Posterior vena cava (tissue), 2 donors: ENCODE measurements at regions not wholly inside any gene's neighbourhood (a gene's known extent, or its start where the extent isn't known, plus 50 kb on each side); places are given as distances from the start of the nearest gene placed in this dataset.

Source experiments
- DNase-seq: peaks from one replicate; pipeline ENCODE4 v3.0.0-alpha.2; 2020; ENCODE audit warnings: low spot score
- intact Hi-C, 2 donors: fragments of 100-400 bp; cut with DNase I; formaldehyde crosslinking; loops; one replicate each; pipeline versions ENCODE4 v1.14.1 to v1.14.2; 2022 to 2023
- donor health status: DM: yes; HTN: yes; CAD: no.
- donor health status: DM: yes; HTN: yes; CAD: no.

GRCh38 chr5:15447209-15447608 is 52.8 kb upstream of the FBXL7 start:
- DNase-seq, result no peak
- intact Hi-C loops, result no loop called here

- DNase-seq, result no peak
- intact Hi-C loops, result no loop called here
Observed at GRCh38 chr5:15446552-15446951, 53.4 kb upstream of the FBXL7 start.

DNA sequence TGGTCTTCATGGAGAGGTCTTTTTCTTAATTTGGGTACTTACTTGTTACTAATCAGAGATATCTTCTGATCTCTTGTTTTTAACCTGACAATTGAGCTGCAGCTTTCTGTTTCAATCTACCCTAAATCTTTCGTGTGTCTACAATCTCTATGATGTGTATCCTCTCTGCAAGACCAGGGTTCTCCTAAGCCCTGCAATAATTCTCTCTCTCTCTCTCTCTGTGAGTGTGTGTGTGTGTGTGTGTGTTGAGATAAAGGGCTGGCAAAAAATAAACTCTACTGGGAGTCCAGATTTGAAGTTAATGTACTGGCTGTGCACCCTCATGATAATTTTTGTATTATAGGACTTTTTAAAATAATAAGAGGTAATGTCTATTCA is 57.8 kb upstream of the FBXL7 start:
- intact Hi-C loops, result no loop called here
- DNase-seq, result no peak

- intact Hi-C loops, result no loop called here
Observed at GRCh38 chr5:15441433-15442192, 58.4 kb upstream of the FBXL7 start.

GRCh38 chr5:15440434-15440833 is 59.5 kb upstream of the FBXL7 start:
- DNase-seq, result no peak
- intact Hi-C loops, result no loop called here

More at GRCh38 chr5:15441433-15442192, 58.4 kb upstream of the FBXL7 start:
- DNase-seq, result no peak

GRCh38 chr5:15439801-15440200 is 60.2 kb upstream of the FBXL7 start:
- intact Hi-C loops, result no loop called here
- DNase-seq, result no peak

DNA sequence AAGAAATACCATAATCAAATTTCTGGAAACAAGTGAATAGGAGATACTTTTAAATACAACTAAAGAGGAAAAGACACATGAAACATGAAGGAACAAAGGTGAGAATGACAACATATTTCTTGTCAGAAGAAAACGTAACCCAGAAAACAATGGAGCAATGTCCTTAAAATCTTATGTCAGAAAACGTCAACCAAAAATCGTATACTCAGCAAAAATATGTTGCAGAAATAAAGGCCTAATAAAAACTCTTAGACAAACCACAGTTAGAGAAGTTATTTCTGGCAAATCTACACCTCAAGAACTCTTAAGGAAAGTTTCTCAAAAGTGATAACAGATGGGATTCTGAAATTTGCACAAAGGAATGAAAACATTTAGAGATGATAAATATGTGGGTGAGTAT is 66.3 kb upstream of the FBXL7 start:
- DNase-seq, result no peak
- intact Hi-C loops, result no loop called here

- intact Hi-C loops, result no loop called here
- DNase-seq, result no peak
Observed at GRCh38 chr5:15431923-15432322, 68.1 kb upstream of the FBXL7 start.

GRCh38 chr5:15425766-15426165 is 74.2 kb upstream of the FBXL7 start:
- DNase-seq, result no peak
- intact Hi-C loops, result no loop called here

DNA sequence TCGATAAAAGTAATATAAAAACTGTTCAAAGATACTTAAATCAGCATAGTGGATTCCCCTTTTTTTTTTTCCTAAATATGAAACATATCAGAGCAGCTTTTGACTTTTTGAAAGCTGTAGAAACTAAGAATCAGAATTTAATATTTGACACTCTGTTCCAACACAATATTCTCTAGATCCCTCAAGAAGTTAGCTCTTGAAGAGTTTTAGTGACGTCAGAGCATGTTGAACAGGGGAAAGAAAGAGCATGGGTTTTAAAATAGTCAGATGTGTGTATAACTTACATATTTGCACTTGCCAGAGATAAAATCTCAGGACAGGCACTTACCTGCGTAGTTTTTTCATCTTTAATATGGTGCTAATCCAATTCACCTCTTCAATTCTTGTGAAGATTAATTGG is 75.2 kb upstream of the FBXL7 start:
- DNase-seq, result no peak
- intact Hi-C loops, result no loop called here

DNA sequence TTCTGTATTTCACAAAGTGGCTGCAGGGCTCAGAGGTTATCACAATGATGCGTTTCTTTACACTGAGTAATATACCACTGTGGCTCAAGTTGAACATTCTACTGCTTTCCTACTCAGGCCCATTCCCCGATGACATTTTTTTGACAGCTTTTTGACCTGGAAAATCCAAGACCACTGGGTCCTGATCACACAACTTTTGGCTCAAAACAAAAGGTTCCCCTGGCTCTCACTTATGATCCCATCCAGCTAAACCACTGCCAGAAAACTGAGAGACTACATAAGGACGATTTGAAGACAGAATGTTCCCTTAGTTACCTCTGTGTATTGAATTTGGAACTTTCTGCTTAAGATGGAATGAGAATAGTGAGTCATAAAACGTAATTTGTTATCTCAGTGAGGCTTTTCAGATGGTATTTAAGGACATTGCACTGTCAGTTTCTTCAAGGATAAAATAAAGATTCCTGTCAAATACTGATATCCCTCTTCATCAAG is 78.0 kb upstream of the FBXL7 start:
- DNase-seq, result no peak
- intact Hi-C loops, result no loop called here

GRCh38 chr5:15421381-15421780 is 78.6 kb upstream of the FBXL7 start:
- intact Hi-C loops, result no loop called here
- no peak for DNase-seq

DNA sequence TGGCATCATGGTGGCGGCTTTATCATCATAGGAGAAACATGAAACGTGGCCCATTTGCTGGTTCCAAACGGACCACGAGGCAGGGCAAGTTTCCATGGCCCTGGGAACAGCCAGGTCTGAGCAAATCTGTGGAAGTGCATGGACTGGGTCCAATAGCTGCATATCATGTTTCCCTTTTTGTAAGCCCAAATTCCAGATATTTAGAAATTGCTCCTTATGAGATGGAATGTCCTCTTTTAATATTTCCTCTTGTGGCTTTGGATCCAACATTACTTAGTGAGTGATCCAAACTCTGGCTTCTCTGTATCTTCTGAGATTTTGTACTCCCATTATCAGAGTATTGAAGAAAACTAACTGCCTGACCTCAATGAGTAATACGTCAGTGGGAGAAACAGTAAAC is 79.8 kb upstream of the FBXL7 start:
- intact Hi-C loops, result no loop called here
- peak; percentile 85 for DNase-seq

GRCh38 chr5:15417156-15417555 is 82.8 kb upstream of the FBXL7 start:
- no peak for DNase-seq
- intact Hi-C loops, result no loop called here

GRCh38 chr5:15406478-15406877 is 93.5 kb upstream of the FBXL7 start:
- no peak for DNase-seq
- intact Hi-C loops, result no loop called here

- DNase-seq, result no peak
- intact Hi-C loops, result no loop called here
Observed at GRCh38 chr5:15393146-15393545, 106.8 kb upstream of the FBXL7 start.

GRCh38 chr5:15391704-15392397 is 108.1 kb upstream of the FBXL7 start:
- DNase-seq, result no peak
- intact Hi-C loops, result no loop called here

- no peak for DNase-seq
- intact Hi-C loops, result no loop called here
Observed at GRCh38 chr5:15388866-15389265, 111.1 kb upstream of the FBXL7 start.

DNA sequence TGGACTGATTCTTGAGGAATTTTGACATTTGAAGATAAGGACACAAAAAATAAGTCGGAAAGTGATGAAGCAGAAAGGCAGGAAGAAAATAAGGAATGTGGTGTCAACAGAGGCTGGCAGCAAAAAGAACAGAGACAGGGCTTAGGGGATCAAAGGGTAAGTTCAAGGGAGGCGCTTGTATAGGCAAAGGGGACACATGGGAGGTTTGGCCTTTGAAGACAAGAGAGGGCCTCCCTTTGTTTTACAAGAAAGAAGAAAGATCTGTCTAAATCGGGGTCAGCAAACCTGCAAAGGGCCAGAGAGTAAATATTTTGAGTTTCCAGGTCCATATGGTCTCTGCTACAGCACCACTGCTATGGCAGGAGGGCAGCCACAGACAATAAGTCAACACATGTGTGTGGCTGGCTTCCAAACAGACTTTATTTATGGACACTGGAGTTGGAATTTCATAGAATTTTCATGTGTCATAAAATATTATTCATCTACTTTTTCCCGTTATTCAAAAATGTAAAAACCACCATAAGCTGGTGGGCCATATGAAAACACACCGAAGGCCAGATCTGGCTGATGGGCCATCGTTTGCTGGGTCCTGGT is 112.0 kb upstream of the FBXL7 start:
- no peak for DNase-seq

GRCh38 chr5:15386122-15386521 is 113.9 kb upstream of the FBXL7 start:
- intact Hi-C loops, result no loop called here
- no peak for DNase-seq

More for the DNA sequence above, 112.0 kb upstream of the FBXL7 start:
- intact Hi-C loops, result no loop called here

GRCh38 chr5:15385553-15385952 is 114.4 kb upstream of the FBXL7 start:
- intact Hi-C loops, result no loop called here
- DNase-seq, result no peak
